Mesothelial cell of epicardium (in vitro differentiated cells): ENCODE measurements at regions not wholly inside any gene's neighbourhood (a gene's known extent, or its start where the extent isn't known, plus 50 kb on each side); places are given as distances from the start of the nearest gene placed in this dataset.

Experiments
- DNase-seq, 2 experiments: peaks; one replicate each; pipeline ENCODE4 v3.0.0; 2021; ENCODE audit warnings: low spot score in 2 of 2; ENCODE audit not compliant: unreplicated experiment in 2 of 2
- H3K27ac Mint-ChIP-seq: 2 replicates; pipeline ENCODE4 v1.8.0; 2021; ENCODE audit warnings: mixed read lengths
- H3K27me3 Mint-ChIP-seq: 2 replicates; pipeline ENCODE4 v1.8.0; 2021; ENCODE audit warnings: low read depth, mixed read lengths
- H3K36me3 Mint-ChIP-seq: 2 replicates; pipeline ENCODE4 v1.8.0; 2021; ENCODE audit warnings: mixed read lengths
- H3K4me1 Mint-ChIP-seq: 2 replicates; pipeline ENCODE4 v1.8.0; 2021; ENCODE audit warnings: mixed read lengths
- H3K4me3 Mint-ChIP-seq: 2 replicates; pipeline ENCODE4 v1.8.0; 2021; ENCODE audit warnings: mild to moderate bottlenecking, moderate library complexity, mixed read lengths
- H3K9me3 Mint-ChIP-seq: 2 replicates; pipeline ENCODE4 v1.8.0; 2021; ENCODE audit warnings: mixed read lengths
- TF ChIP-seq, protein P1 (sequence below): fragments of 200-600 bp; sonication (generic); IDR thresholded peaks from one replicate; pipeline ENCODE4 v1.5.0; 2021; ENCODE audit warnings: antibody characterized with exemption; ENCODE audit not compliant: unreplicated experiment

DNA sequence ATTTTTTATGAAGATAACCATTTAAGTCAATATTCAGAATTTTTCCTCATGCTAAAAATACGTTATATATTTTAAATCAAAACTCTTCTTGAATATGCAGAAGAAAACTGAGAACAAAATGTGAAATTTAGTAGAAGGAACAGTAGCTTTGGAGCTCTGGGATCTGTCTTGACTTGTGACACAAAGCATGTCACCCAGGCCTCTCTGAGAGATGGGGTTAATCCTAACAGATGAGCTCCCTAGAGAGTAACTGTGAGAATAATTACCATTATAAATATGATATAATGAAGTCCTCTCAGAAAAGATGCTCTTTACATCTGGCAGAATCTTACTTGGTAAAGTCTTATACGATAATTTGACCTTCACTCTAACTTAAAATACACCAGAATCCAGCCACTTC, 272.0 kb downstream of the PTPRC start:
- Mint-ChIP-seq H3K4me3 (no peak overlapping the region), H3K27me3 (no peaks in the 10 kb centered on the region), H3K36me3 (peaks cover 22% of the 10 kb centered on the region), H3K9me3 (peaks cover 8% of the 10 kb centered on the region), H3K4me1 (peaks cover 29% of the 10 kb centered on the region), H3K27ac (peak overlapping the region; percentile 71)
- no peak for DNase-seq
- TF ChIP-seq, protein P1, sequence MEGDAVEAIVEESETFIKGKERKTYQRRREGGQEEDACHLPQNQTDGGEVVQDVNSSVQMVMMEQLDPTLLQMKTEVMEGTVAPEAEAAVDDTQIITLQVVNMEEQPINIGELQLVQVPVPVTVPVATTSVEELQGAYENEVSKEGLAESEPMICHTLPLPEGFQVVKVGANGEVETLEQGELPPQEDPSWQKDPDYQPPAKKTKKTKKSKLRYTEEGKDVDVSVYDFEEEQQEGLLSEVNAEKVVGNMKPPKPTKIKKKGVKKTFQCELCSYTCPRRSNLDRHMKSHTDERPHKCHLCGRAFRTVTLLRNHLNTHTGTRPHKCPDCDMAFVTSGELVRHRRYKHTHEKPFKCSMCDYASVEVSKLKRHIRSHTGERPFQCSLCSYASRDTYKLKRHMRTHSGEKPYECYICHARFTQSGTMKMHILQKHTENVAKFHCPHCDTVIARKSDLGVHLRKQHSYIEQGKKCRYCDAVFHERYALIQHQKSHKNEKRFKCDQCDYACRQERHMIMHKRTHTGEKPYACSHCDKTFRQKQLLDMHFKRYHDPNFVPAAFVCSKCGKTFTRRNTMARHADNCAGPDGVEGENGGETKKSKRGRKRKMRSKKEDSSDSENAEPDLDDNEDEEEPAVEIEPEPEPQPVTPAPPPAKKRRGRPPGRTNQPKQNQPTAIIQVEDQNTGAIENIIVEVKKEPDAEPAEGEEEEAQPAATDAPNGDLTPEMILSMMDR = no peak

DNA sequence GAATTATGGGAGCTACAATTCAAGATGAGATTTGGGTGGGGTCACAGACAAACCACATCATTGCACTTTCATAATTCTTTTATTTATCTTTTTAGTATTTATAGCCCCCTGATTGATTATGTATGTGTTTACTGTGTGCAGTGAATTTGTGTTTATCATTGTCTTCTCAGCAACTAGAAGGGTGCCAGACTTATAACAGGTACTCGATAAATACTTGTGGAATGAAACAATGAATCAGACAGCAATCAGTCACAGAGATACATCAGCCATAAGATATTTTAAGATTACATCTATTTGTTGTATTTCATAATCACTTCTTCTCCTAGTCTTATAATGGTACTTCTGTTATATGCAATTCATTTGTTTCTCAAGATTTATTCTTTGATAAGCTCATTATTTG, 273.2 kb downstream of the PTPRC start:
- H3K36me3 Mint-ChIP-seq = peaks cover 21% of the 10 kb centered on the region
- no peak for DNase-seq
- peaks cover 8% of the 10 kb centered on the region for H3K9me3 Mint-ChIP-seq
- H3K27ac Mint-ChIP-seq = no peak overlapping the region
- H3K27me3 Mint-ChIP-seq = no peaks in the 10 kb centered on the region
- TF ChIP-seq, protein P1 = no peak
- H3K4me3 Mint-ChIP-seq = no peak overlapping the region
- H3K4me1 Mint-ChIP-seq = peaks cover 29% of the 10 kb centered on the region

DNA sequence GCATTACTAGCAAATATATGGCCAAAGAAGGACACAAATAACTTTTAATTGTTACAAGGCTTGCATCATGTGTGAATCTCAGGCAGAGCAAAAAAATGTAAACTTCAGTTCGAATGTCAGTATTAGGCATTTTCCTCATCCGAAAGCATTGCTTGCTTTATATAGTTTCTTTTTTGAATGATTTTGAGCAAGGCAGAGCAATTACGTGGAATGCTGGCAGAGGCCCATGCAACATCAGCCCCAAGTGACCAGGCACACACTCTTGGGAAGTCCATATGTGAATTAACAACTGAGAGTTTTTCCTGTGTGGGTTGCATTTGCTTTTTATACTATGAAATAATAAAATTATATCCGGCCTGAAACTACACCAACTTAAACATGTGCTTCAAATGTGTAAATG, 274.8 kb downstream of the PTPRC start:
- H3K36me3 Mint-ChIP-seq = peaks cover 27% of the 10 kb centered on the region
- DNase-seq = no peak
- H3K4me1 Mint-ChIP-seq = peaks cover 35% of the 10 kb centered on the region
- H3K9me3 Mint-ChIP-seq = peaks cover 9% of the 10 kb centered on the region
- TF ChIP-seq, protein P1 = no peak
- no peaks in the 10 kb centered on the region for H3K27me3 Mint-ChIP-seq
- H3K4me3 Mint-ChIP-seq = no peak overlapping the region
- H3K27ac Mint-ChIP-seq = no peak overlapping the region

DNA sequence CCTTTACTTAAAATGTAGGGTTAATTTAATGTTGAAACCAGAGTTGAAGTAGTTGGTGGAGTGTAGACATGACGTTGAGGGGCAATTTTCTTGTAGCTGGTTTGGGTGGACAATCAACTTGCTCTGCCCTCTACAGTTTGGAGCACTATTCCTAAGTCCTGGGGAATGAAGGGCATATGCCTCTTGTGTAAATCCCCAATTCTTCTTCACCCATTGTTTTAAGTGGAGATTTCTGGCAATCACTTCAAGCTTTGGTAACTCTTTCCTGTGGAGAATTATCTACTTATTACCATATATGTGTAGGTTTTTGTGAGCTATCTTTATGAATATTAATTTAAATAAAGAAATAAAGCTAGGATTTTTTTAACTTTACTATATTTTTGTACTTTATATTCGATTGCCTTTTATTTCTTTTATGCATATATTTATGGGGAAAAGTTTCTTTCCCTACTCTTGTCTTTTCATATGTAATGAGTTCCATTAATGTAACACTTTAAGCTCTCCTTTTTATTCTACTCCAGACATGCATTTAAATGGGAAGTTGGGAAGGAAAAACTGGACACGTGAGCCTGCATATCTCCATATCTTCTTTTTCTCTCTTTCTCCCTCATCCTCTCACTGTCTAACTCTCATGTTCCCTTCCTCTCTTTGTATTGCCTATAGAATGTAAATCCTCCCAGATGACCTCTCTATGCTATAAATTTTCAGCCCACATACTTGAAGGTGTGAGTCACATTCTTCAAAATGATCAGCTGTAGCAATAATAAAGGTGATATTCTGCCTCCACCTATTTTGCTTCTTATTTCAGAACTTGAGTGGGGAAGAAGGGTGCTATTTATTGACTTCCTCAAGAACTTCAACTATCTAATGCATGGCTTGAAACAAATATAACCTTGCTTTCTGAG, 276.7 kb downstream of the PTPRC start:
- peaks cover 42% of the 10 kb centered on the region for H3K36me3 Mint-ChIP-seq
- TF ChIP-seq, protein P1 = no peak
- H3K27me3 Mint-ChIP-seq = no peaks in the 10 kb centered on the region
- H3K27ac Mint-ChIP-seq = no peak overlapping the region
- peaks cover 28% of the 10 kb centered on the region for H3K4me1 Mint-ChIP-seq
- H3K9me3 Mint-ChIP-seq = peaks cover 16% of the 10 kb centered on the region
- no peak overlapping the region for H3K4me3 Mint-ChIP-seq
- no peak for DNase-seq

DNA sequence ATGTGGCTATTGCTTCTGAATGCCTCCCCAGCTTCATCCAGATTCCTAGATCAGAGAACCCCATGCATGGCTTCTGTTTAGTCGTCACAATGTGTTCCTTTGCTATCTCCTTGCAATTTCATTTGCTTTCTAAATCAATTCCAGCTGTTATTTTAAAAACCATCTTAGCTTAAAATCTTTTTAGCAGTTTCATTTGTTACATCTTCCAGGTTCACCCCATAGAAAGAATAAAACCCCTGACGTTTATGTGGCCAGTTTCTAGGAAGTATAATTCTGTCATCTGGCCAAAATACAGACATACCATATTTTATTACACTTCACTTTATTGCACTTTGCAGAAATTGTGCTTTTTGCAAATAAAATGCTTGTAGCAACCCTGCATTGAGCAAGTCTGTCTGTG, 278.4 kb downstream of the PTPRC start:
- Mint-ChIP-seq H3K4me3 (no peak overlapping the region), H3K27ac (peak overlapping the region; percentile 75), H3K4me1 (peaks cover 20% of the 10 kb centered on the region), H3K36me3 (peaks cover 32% of the 10 kb centered on the region), H3K9me3 (peaks cover 8% of the 10 kb centered on the region), H3K27me3 (no peaks in the 10 kb centered on the region)
- DNase-seq = no peak
- TF ChIP-seq, protein P1 = no peak
